GM18508 (cell line): ENCODE measurements at regions not wholly inside any gene's neighbourhood (a gene's known extent, or its start where the extent isn't known, plus 50 kb on each side); places are given as distances from the start of the nearest gene placed in this dataset.
"Not testable (repeated sequence)": the region's sequence is repeated elsewhere in the genome, so short reads cannot be mapped to it uniquely, and the experiment has no call there.

Experiments used
- ATAC-seq: cut with Tn5 transposase; IDR thresholded peaks from one replicate; pipeline ENCODE4 v1.9.1; 2021; ENCODE audit warnings: moderate number of reproducible peaks; ENCODE audit not compliant: insufficient read depth, unreplicated experiment

DNA sequence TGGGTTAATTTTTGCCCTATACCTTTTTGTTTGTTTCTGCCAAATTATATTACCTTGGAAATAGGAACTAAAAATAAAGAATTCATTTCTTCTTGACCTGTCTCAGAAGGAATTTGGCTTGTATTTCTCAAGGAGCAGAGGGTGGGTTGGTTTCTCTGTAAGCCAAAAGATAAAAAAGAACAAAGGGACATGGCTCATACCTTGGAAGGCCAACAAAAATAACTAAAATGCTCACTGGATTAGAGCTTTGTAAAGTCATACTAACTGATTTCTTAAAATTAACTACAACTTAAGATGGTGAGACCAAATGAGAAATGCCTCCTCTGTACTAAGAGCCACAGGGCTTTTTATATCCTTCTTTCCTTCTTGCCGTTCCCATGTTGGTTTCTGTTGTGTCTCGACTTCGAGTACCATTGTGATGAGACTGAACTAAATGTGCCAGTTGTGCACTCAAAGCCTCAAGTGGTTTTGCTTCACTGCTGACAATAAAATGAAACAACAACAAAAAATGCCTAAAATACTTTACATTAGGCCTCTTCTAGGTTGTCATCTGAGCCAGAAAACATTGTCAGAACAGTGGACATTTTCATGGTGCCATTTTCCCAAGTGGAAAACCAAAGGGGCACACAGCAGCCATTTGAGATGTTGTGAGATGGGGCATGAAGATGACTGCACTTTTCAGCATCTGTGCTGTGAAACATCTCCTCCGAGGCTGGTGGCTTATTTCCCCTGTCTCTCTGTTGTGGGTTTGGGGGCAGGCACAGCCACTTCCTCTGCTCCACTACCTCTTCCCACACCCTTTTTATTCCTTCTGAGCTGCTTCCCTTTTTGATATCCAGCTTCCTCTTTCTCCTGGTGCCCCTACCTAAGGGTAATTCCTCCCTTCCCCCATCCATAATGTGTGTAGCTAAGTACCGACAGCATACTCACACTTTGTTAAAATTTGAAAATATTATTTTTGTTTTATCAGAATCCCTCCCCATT is 51.8 kb upstream of the AGR3 start:
- ATAC-seq, result no peak

DNA sequence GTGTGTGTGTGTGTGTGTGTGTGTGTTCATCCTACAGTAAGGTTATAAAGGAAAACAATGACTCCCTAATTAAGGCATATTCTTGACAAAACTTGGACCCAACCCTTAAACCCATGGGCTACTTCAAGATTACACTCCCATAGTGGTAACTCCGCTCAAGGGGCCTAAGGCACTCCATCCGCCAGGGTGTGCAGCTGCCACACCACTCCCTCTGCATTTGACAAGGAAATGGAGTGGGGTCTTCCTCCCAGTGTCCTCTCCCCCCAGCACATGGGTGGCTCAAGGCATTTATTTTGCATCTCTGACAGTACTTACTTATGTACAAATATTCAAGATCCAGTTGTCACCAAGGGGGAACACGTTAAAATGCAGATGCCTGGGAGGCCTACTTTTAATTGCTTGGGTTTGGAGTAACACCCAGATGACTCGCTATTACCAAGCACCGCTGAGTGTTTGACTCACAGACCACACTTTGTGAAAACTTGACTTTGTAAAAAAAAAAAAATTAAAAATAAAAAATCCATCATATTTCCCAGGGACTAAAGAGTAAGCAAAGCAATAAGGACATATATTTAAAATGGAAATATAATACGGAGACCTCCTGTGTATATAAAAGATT is 53.0 kb upstream of the AGR3 start:
- ATAC-seq, result no peak

DNA sequence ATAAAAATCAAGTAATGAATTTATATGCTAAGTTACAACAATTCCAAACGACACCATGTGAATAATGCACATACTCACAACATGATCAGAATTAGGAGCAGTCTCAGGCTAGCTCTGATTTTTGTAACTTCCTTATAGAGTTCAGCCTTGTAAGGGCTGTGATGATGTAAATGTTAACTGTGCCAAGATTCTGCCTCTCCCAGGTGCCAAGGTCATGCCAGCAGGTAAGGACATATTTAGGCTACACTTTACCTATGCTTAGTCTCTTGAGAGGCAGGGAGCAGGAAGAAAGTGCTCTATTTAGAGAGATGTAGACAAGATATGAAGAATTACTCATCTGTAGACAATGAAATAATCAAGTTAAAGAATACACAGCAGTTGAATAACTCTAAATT is 53.6 kb upstream of the AGR3 start:
- no peak for ATAC-seq

DNA sequence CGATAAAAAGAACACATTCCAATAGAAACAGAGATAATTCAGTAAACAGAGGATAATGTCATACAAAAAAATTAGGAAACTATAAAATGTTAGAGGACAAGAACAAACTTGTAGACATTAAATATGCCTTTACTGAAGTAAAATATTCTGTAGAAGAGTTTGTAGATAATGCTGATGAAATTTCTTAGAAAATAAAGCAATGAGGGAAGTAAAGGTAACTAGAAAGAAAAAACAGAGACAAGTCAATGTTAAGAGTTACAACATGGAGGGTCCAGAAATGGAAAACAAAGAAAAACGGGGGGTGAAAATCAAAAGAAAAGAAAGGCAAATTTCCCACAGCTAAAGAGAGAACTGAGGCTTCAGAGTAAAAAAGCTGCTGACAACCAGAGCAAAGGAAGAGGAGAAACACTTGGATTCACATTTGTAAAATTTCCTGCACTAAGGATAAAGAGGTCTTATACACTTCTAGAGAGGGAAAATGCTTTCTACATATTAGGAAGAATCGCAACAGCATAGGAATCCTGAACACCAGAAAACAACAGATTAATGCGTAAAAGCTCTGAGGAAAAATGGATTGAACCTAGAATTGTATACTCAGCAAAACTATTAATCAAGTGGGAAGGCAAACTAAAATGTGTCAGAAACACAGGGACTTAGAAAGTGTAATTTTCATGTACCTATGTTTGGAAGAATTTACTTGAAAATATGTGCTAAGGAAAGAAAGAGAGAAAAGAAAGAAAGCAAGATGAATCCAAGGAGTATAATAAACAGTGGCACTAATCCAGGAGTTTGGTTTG is 55.0 kb upstream of the AGR3 start:
- ATAC-seq, result no peak

DNA sequence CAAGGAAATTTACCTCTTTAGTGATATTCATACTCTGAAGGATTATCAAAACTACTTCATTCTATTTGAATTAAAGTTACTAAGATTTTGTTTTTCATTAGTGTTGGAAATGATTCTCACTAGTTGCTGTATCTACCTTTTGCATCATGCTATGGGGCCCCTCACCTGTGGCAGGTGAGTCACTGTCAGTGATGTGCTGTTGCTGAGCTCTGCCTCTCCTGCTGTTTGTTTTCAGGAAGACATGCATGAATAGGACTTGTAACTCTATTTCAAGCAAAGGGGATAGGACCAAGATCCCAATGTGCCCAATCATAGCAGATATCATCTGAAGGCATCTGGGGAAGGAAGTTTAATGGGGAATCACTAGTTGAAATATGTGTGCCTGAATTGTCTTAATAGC is 57.4 kb upstream of the AGR3 start:
- ATAC-seq, result no peak

DNA sequence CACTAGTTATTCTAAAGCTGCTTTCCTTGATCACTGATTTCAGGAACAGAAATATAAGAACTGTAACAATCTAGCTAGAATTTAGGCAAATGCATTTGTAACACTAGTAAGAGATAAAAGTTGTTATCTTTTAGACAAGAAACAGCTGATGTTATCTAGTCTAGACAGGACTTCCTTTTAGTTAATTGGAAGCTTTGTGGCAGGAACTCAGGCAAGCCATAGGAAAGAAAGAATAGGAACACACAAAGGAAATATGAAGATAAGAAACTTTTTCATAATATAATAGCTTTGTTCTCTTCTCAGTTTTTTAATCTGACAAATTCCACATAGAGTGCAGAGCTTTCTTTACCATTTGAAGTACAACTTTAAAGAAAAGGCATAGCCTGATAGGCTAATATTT is 59.0 kb upstream of the AGR3 start:
- ATAC-seq, result no peak

DNA sequence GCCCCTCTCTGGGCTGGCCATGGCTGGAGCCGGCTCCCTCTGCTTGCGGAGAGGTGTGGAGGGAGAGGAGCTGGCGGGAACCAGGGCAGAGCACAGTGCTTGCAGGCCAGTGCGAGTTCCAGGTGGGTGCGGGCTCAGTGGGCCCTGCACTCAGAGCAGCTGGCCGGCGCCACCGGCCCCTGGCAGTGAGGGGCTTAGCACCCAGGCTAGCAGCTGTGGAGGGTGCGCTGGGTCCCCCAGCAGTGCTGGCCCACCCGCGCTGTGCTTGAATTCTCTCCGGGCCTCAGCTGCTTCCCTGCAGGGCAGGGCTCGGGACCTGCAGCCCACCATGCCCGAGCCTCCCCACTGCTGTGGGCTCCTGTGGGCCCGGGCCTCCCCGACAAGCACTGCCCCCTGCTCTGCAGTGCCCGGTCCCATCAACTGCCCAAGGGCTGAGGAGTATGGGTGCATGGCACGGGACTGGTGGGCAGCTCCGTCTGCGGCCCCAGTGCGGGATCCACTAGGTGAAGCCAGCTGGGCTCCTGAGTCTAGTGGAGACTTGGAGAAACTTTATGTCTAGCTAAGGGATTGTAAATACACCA is 61.2 kb upstream of the AGR3 start:
- no peak for ATAC-seq

DNA sequence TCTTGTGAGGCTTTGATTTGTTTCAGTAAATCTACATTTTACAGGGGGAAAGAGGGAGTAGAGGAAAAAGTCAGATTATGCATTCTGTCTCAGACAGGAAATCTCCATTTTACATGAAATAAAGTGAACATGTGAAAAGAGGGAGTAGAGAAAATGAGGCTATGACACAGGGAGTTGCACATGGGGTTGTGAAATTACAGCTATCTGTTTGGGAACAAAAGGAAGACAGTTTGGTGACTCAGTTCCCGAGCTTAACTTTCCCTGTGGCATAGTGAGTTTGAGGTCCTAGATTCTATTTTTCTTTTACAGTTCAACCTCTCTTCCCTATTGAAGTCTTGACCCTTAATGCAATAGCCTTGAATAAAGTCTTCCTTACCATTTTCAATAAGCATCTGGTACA is 63.2 kb upstream of the AGR3 start:
- no peak for ATAC-seq

DNA sequence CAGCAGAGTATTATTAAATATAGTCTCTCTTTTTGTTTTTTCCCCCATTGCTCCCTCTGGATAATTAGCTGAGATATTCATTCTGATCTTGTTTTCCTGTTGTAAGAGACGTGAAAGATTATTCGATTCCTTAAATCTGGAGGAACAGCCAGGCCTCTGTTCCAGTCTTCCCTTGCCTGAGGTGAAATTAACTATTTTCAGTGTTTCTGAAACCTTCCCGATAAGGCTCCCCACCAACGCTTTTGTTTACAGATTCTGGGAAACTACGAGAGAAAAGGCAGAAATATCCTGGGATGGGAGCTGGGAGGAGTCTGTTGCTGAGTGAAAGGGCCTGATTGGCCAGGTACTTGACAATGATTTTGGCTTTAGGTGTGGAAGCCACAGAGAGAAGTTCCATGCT is 63.6 kb upstream of the AGR3 start:
- ATAC-seq, result no peak

DNA sequence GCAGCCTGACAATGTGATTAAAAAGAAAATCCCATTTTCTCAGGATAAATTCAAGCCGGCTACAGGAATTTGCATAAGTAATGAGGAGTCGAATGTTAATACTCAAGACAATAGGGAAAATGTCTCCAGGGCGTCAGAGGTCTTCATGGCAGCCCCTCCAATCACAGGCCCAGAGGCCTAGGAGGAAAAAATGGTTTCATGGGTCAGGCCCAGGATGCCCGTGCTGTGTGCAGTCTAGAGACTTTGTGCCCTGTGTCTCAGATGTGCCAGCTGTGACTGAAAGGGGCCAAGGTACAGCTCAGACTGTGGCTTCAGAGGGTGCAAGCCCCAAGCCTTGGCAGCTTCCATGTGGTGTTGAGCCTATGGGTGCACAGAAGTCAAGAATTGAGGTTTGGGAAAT is 66.3 kb upstream of the AGR3 start:
- not testable (repeated sequence) for ATAC-seq

DNA sequence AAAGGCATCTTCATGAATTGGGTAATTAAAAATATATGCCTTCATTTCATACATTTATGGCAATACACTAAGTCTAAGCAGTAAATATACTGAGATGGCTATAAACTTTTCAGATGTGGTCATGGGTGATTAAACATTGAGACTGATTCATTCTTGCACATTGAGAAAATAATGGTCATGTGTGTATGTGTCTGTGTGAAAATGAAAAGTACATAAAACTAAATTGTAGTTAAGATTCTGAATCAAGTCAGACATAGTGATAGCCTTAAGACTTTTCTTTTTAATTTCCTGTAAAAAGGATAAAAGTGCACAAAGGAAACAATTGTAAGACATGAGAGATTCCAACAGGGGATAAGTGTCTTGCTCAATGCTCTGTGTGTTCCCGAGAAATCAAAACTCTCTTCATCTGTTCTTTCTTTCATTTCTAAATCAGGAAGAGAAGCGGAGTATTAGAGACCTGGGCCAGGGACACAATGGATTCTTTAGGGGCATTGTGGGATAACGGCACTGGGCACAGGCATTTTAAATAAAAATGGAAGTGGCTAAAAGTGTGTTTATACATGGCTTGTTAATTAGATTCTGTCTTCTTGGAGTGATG is 69.8 kb upstream of the AGR3 start:
- no peak for ATAC-seq

DNA sequence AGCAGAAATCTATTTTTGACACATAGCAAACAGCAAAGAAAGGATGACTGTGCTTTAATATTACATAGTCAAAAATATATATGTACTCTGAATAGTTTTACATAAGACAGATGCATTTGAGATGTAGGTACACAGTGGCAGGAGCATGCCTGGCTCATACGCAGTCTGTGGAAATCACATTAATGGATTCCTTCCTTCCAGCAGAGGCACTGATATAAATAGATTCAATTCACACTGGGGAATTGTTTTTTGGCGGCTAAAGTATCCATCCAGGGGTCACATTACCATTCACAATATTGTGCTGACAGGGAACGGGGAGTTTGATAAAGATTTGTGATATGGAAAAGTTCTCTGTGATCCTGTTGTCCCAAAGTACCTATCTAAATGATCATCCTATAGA is 72.5 kb upstream of the AGR3 start:
- ATAC-seq, result no peak

DNA sequence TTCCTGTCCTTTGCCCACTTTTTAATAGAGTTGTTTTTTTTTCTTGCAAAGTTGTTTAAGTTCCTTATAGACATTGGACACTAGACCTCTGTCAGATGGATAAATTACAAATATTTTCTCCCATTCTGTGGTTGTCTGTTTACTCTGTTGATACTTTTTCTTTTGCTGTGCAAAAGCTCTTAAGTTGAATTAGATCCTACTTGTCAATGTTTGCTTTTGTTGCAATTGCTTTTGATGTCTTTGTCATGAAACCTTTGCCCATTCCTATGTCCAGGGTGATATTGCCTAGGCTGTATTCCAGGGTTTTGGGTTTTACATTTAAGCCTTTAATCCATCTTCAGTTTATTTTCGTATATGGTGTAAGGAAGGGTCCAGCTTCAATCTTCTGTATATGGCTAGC is 76.9 kb upstream of the AGR3 start:
- no peak for ATAC-seq

DNA sequence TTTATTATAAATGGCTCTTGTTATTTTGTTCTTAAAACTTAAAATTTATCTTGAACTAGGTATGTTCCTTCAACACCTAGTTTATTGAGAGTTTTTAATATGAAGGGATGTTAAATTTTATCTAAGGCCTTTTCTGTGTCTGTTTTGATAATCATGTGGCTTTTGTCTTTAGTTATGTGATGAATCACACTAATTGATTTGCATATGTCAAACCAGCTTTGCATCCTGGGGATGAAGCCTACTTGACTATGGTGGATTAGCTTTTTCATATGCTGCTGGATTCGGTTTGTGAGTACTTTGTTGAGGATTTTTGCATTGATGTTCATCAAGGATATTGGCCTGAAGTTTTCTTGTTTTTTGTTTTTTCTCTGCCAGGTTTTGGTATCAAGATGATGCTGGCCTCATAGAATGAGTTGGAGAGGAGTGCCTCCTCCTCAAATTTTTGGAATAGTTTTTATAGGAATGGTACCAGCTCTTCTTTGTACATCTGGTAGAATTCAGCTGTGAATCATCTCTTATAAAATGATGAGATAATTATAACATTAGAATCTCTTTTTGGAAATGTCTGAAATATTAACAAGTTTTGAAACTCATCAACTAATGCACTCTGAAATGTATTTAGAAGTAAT is 78.7 kb upstream of the AGR3 start:
- no peak for ATAC-seq

DNA sequence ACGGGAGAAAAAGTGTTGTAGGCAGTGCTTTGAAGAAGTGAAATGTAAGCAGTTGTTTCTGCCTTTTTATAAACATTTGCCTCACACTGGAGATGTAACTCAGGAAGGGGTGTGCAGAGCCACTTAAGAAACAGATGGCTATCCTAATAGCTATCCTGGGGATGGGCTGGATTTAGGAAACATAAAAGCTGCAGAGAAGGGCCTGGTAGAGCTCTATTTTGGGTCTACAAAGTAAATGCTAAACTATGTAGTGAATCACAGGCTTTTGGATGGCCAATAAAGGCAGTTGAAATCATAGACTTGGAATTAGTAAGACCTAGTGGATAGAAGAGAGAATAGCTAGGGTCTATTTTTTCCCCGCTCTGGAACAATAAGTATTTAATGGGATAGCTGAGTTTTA is 79.9 kb upstream of the AGR3 start:
- no peak for ATAC-seq

DNA sequence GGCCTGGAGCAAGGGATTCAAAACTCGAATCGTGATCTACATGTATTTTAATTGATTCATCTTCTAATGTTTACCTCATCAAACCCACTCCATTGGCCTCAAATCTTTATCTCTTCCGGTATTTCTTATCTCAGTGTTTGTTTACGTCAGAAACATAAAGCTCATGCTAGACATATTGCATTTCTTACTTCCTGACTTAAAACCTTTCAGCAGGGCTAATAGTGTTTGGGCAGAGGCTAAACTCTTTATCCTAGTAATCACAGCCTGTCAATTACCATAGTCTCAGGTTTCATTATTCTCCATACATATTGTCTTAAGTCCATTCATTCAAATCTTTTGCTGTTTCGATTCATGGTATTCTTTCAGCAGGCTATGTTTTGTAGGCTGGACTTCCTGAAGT is 81.3 kb upstream of the AGR3 start:
- ATAC-seq, result no peak

DNA sequence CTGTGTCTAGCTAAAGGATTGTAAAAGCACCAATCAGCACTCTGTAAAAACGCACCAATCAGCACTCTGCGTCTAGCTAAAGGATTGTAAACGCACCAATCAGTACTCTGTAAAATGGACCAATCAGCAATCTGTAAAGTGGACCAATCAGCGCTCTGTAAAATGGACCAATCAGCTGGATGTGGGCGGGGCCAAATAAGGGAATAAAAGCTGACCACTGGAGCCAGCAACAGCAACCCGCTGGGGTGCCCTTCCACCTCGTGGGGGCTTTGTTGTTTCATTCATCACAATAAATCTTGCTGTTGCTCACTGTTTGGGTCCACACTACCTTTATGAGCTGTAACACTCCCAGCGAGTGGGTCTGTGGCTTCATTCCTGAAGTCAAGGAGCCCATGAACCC is 83.9 kb upstream of the AGR3 start:
- not testable (repeated sequence) for ATAC-seq

DNA sequence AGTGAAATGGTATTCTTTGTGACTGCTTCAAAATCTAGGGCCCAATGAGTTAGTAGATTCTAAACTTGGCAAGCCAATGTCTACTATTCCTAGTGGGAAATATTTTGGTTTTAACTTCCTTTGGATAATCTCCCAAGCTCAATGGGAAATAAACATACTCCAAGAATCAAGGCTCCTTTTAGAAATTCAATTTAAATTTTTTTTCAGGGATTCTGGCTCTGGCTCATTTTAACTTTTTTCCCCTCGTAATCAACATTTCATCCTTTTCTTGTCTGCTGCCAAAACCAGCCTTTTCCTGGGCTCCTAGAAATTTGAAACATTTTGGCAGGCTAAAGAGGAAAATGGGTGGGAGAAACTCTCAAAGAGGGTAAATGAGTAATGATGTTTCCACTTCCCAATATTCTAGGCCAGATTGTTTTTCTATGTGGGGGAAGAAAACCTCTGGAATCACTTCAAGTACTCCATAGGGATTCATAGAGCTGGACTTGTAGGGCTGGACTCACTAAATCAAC is 85.6 kb upstream of the AGR3 start:
- no peak for ATAC-seq

DNA sequence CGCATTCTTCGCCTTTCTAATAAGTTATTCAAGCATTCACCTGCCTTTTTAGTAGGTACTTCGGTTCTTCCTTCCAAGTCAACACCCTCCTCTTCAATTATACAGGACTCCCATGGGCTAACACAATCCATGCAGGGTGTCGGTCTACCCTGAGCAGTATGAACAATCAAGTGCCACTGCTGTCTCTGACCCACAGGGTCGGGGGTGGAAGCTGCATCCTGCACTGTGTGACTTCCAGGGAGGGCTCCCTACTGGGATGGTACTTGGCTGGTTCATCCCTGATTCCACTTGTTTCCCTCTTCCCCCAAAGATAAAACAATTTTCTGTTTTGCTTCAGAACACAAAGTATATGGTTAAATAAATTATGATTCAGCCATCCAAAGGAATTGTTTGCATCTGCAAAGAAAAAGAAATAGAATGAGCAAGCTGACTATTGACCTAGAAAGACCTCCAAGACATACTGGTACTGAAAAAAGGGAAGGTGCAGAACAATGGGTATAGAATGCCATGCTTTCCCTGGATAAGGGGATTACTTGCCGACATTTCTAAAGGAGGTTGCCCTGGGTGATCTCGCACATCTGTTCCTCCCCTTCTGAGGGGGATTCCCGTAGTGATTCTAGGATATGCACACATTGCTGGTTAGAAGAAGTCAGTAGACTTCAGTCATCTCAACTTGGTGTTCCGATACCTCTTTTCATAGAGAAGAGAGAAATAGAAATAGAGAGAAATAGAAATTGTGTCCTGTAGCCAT is 89.1 kb upstream of the AGR3 start:
- no peak for ATAC-seq
